Large intestine (tissue), 3 donors: ENCODE measurements at regions not wholly inside any gene's neighbourhood (a gene's known extent, or its start where the extent isn't known, plus 50 kb on each side); places are given as distances from the start of the nearest gene placed in this dataset.

Experiments
- DNase-seq, 2 donors: peaks; one replicate each; pipeline versions ENCODE4 v3.0.0 to v3.0.0-alpha.2; 2013
- H3K27ac ChIP-seq: one replicate; pipeline ENCODE4 v1.5.1; 2013; ENCODE audit warnings: low read length
- H3K27me3 ChIP-seq: 2 replicates; pipeline ENCODE4 v1.6.1; 2013; ENCODE audit warnings: low read length; ENCODE audit not compliant: control insufficient read depth, insufficient read depth
- H3K36me3 ChIP-seq: 2 replicates; pipeline ENCODE4 v1.6.1; 2013; ENCODE audit warnings: low read length; ENCODE audit not compliant: control insufficient read depth, insufficient read depth
- H3K4me1 ChIP-seq: one replicate; pipeline ENCODE4 v1.6.1; 2013; ENCODE audit warnings: low read length; ENCODE audit not compliant: control insufficient read depth, insufficient read depth
- H3K4me3 ChIP-seq: one replicate; pipeline ENCODE4 v1.5.1; 2013; ENCODE audit warnings: low read length
- H3K9me3 ChIP-seq: one replicate; pipeline ENCODE4 v1.6.1; 2013; ENCODE audit warnings: mild to moderate bottlenecking, low read depth, low read length, moderate library complexity; ENCODE audit not compliant: control insufficient read depth
- WGBS: methylation state at CpG from one replicate; pipeline ENCODE4 v1.1.5; 2013; ENCODE audit warnings: low lambda C conversion rate; ENCODE audit not compliant: insufficient coverage; 5-methylcytosine and 5-hydroxymethylcytosine counted together

- 100% methylated on average over 1 of the region's 1 CpG for WGBS
- no peaks in the 10 kb centered on the region for H3K36me3 ChIP-seq
- H3K9me3 ChIP-seq: no peaks in the 10 kb centered on the region
- H3K4me1 ChIP-seq: no peaks in the 10 kb centered on the region
- H3K27me3 ChIP-seq: no peaks in the 10 kb centered on the region
- no peak overlapping the region for H3K27ac ChIP-seq
- no peak overlapping the region for H3K4me3 ChIP-seq
- no peak for DNase-seq
These were observed 780.2 kb upstream of the ADGRL2 start for GRCh38 chr1:81020506-81020905.

DNA sequence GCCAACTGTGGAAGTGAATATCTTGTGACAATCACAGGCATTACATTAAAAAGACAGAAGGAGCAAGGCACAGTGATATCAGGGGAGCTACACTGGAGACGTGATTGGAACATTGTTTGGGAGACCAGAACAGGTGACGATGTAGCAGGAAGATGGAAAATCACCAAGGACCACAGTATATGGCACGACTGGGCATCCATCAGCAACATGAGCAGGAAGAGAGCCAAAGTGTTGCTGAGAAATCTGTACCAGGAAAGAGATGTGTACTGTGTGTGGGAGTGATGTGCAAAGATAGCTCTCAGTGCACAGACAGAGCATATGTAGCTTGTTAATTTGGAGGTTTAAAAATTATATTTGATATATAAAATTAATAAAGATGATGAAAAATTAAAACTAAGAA lies 790.6 kb upstream of the ADGRL2 start:
- Histone ChIP-seq H3K36me3 (no peaks in the 10 kb centered on the region), H3K4me1 (no peaks in the 10 kb centered on the region), H3K27ac (no peak overlapping the region), H3K27me3 (no peaks in the 10 kb centered on the region), H3K9me3 (no peaks in the 10 kb centered on the region), H3K4me3 (no peak overlapping the region)
- WGBS: no CpG with 5 or more reads among the region's 3 CpGs
- DNase-seq: no peak

GRCh38 chr1:81008293-81008692 lies 792.4 kb upstream of the ADGRL2 start:
- no peaks in the 10 kb centered on the region for H3K4me1 ChIP-seq
- no peaks in the 10 kb centered on the region for H3K9me3 ChIP-seq
- no peak for DNase-seq
- H3K4me3 ChIP-seq: no peak overlapping the region
- H3K36me3 ChIP-seq: no peaks in the 10 kb centered on the region
- H3K27ac ChIP-seq: no peak overlapping the region
- H3K27me3 ChIP-seq: no peaks in the 10 kb centered on the region
- WGBS: 65% methylated on average over 2 of the region's 2 CpGs

- H3K9me3 ChIP-seq: no peaks in the 10 kb centered on the region
- DNase-seq: no peak
- no peak overlapping the region for H3K4me3 ChIP-seq
- H3K27me3 ChIP-seq: no peaks in the 10 kb centered on the region
- H3K27ac ChIP-seq: no peak overlapping the region
- no peaks in the 10 kb centered on the region for H3K4me1 ChIP-seq
- H3K36me3 ChIP-seq: no peaks in the 10 kb centered on the region
- 90% methylated on average over 2 of the region's 3 CpGs for WGBS
These were observed 793.7 kb upstream of the ADGRL2 start for GRCh38 chr1:81007024-81007423.

- no peak for DNase-seq
- no peaks in the 10 kb centered on the region for H3K27me3 ChIP-seq
- no peaks in the 10 kb centered on the region for H3K9me3 ChIP-seq
- H3K27ac ChIP-seq: no peak overlapping the region
- H3K4me3 ChIP-seq: no peak overlapping the region
- no peaks in the 10 kb centered on the region for H3K36me3 ChIP-seq
- WGBS: 100% methylated on average over 2 of the region's 5 CpGs
- H3K4me1 ChIP-seq: no peaks in the 10 kb centered on the region
These were observed 794.2 kb upstream of the ADGRL2 start for GRCh38 chr1:81006502-81006901.

- no peaks in the 10 kb centered on the region for H3K36me3 ChIP-seq
- no peaks in the 10 kb centered on the region for H3K4me1 ChIP-seq
- no peak overlapping the region for H3K27ac ChIP-seq
- WGBS: 69% methylated on average over 2 of the region's 4 CpGs
- H3K4me3 ChIP-seq: no peak overlapping the region
- no peak for DNase-seq
- no peaks in the 10 kb centered on the region for H3K27me3 ChIP-seq
- H3K9me3 ChIP-seq: peaks cover 3% of the 10 kb centered on the region
These were observed 796.7 kb upstream of the ADGRL2 start for GRCh38 chr1:81004011-81004410.

DNA sequence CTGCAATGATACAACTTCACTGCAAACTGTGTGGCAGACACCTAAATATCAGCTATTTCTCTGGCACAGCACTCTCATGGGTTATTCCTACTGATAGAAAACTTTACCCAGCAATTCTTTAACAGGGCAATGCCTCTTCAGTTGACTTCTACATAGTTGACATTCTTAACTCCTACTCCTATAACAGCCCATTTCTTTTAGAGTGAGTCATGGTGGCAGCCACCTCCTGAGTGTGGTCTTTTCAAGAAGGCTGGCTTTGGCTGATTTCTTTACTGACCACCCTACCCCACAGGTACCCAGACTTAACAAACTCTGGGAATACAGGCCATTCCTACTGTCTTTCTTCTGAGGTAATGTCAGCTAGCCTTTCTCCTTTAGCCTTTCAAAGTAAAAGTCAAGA lies 805.8 kb upstream of the ADGRL2 start:
- H3K4me1 ChIP-seq: no peaks in the 10 kb centered on the region
- H3K4me3 ChIP-seq: no peak overlapping the region
- H3K27me3 ChIP-seq: no peaks in the 10 kb centered on the region
- H3K9me3 ChIP-seq: no peaks in the 10 kb centered on the region
- no peaks in the 10 kb centered on the region for H3K36me3 ChIP-seq
- no peak for DNase-seq
- H3K27ac ChIP-seq: no peak overlapping the region

DNA sequence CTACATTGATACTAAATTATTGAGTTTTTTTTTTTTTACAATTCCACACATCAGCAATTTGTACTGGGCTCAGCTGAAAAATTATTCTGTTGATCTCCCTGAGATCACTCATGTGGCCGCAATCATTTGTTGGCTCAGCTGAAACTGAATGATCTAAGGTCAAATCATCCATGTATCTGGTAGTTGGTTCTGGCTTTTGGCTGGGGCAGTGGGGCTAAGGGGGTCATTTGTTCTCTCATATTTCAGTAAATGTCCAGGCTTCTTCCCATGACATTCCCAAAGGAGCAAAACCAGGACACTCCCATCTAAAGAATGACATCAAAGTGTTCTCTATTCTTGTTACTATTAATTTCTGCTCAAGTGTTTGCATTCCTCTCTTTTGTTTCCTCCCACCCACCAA lies 806.7 kb upstream of the ADGRL2 start:
- Histone ChIP-seq H3K9me3 (no peaks in the 10 kb centered on the region), H3K27ac (no peak overlapping the region), H3K4me3 (no peak overlapping the region), H3K27me3 (no peaks in the 10 kb centered on the region), H3K36me3 (no peaks in the 10 kb centered on the region), H3K4me1 (no peaks in the 10 kb centered on the region)
- DNase-seq: no peak
- no CpG with 5 or more reads among the region's 1 CpG for WGBS

- no peak for DNase-seq
- no peak overlapping the region for H3K4me3 ChIP-seq
- 83% methylated on average over 2 of the region's 4 CpGs for WGBS
- H3K9me3 ChIP-seq: no peaks in the 10 kb centered on the region
- no peaks in the 10 kb centered on the region for H3K4me1 ChIP-seq
- H3K36me3 ChIP-seq: no peaks in the 10 kb centered on the region
- no peak overlapping the region for H3K27ac ChIP-seq
- H3K27me3 ChIP-seq: no peaks in the 10 kb centered on the region
These were observed 807.4 kb upstream of the ADGRL2 start for GRCh38 chr1:80993154-80993980.

DNA sequence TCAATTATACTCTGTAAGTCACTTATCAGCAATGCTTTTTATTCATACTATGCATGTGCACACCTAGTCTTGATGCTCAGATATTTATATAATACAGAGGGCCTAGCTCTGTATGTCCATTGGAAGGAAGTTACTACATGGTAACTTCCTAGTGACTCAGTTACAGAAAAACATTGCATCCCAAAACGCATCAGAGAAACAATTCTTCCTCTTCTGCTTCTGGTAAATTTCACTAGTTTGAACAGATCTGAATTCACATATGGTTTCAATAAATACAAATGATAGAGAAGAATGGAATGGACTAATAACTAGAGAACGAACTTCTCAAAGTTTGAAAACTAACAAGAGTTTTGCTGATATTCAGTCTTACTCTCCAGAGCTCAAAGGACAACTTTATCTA lies 811.3 kb upstream of the ADGRL2 start:
- Histone ChIP-seq H3K36me3 (no peaks in the 10 kb centered on the region), H3K4me1 (no peaks in the 10 kb centered on the region), H3K4me3 (no peak overlapping the region), H3K9me3 (no peaks in the 10 kb centered on the region), H3K27me3 (no peaks in the 10 kb centered on the region), H3K27ac (no peak overlapping the region)
- WGBS: 90% methylated on average over 2 of the region's 2 CpGs
- no peak for DNase-seq

DNA sequence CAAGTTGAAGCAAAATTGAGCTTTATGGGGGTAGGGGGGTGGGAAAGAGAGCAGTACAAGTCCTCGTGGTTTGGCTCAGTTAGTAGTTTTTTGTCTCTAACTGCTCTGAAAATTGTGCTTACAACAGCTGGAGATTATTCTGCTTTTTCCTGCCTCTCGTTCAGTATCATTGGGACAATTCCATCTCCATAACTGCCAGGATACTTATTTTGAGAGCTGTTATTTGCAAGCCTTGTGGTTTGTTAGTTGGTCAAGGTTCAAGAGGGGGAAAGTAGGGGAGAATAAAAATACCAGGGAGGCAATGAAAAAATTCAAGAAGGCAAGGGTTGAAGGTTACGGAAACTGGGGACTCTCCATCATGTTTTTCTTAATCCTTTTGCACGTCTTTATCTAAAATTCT lies 811.8 kb upstream of the ADGRL2 start:
- WGBS: 86% methylated on average over 3 of the region's 4 CpGs
- Histone ChIP-seq H3K36me3 (no peaks in the 10 kb centered on the region), H3K4me1 (no peaks in the 10 kb centered on the region), H3K27me3 (no peaks in the 10 kb centered on the region), H3K9me3 (no peaks in the 10 kb centered on the region), H3K27ac (no peak overlapping the region), H3K4me3 (no peak overlapping the region)
- no peak for DNase-seq
